GM21723 (cell line): ENCODE measurements at regions not wholly inside any gene's neighbourhood (a gene's known extent, or its start where the extent isn't known, plus 50 kb on each side); places are given as distances from the start of the nearest gene placed in this dataset.

Experiments used
- ATAC-seq: cut with Tn5 transposase; IDR thresholded peaks from one replicate; pipeline ENCODE4 v1.9.1; 2021; ENCODE audit warnings: mild to moderate bottlenecking, moderate library complexity; ENCODE audit not compliant: unreplicated experiment

DNA sequence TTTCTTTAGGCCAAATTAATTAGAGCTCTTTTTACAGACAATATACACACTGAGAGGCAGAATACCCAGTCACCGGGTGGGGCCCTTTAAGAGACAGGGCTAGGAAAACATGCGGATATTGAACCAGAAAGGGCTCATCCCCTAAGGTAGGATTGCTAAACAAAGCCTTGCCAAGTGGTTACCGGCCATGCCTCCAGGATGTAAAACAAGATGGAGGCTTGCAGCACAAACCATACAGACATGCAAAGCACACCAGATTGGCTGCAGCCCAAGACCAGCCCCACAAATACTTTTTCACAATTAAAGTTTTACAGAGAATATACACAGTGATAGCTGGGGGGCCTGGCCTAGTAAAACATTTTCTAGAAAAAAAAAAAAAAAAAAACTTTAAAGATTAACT lies 210.0 kb downstream of the KLHL4 start:
- ATAC-seq = no peak

DNA sequence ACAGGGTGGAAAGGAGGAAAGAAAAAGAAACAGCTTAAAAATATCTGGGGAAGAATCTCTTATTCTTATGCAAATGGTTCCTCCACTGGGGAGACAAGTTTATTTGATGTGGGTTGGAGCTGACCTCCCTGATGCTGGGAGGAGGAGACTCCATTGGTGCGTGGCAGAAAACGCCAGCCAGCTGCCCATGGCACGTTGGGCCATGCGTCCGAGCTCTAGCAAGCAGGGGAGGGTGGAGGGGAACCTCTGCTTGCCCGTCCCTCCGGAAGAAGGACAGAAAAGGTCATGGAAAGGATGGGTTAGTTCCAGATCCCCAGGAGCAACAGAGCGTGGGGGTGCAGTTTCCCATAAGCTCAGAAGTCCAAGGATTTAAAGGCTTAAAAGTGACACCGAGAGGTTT lies 210.4 kb downstream of the KLHL4 start:
- no peak for ATAC-seq

GRCh38 chrX:87728459-87728858 lies 210.9 kb downstream of the KLHL4 start:
- ATAC-seq = no peak

GRCh38 chrX:87732133-87732532 lies 214.5 kb downstream of the KLHL4 start:
- ATAC-seq = no peak

DNA sequence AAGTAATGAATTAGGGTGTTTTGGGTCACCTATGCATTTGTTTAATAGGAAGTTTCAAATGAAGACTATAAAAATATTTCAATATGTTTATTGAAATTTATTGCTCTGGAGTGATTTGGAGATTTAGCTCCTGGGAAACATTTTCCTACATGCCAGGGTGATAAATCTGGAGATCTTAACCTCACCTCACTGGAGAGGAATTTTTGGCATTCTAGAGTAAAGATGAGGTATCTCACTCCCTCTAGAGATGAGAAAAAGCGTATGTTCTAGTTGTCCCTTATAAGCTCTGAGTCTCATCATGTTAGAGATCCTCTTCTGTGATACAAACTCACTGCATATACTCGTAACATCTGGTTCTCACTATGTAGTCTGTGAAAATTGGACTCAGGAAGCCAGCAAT lies 219.0 kb downstream of the KLHL4 start:
- ATAC-seq = no peak

DNA sequence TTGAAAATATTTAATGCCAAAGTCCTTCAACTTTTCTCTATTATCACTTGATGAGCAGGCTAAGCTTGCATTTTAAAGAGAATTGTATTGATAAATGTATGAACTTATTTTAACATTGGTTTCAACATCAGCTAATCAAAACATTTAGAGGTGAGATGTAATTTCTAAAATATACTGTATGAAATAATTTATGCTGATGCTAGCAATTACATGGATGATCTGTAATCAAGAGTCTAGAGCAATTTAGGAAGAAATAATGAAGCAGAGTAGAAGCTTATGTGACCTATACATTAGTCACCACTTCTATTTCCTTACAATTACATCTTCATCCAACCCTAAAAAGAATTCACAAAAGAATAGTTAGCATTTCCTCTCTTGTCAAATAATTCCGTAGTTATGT lies 226.8 kb downstream of the KLHL4 start:
- no peak for ATAC-seq

DNA sequence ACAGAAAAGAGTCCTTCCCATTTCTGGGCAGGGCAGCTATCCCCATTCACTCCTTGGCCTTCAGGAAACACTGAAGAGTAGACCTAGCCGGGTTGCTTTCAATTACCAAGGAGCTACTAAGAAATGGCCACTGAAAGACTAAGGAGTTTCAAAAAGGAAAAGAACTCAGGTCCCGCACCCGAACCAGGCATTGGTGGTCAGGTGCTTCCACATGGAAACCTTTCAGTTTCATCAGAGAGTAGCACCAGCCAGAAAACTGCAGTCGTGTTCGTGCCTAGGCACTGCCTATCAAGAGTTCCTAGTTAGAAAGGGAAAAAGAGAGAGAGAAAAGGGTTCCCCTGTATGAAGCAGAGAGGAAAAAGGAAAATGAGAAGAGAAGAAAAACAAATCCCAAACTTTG lies 237.9 kb downstream of the KLHL4 start:
- ATAC-seq = no peak

GRCh38 chrX:87788976-87789375 lies 271.4 kb downstream of the KLHL4 start:
- ATAC-seq = no peak

DNA sequence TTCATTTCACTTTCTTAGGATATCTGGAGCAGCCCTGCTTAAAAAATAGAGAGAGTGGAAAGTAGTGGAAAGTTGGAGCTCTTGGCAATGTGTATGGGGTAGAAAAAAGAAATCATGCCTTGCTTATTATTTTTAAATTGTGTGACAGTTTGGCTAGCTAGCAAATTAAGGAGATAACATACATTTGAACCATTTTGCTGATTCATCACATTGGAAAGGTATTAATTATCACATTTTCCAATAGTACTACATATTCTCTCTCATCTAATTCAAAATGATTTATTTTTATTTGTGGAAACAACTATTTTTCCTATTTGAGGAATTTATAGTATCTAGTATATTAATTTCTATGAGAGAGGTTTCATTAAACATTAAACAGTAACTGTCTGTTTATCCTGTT lies 280.4 kb downstream of the KLHL4 start:
- no peak for ATAC-seq

DNA sequence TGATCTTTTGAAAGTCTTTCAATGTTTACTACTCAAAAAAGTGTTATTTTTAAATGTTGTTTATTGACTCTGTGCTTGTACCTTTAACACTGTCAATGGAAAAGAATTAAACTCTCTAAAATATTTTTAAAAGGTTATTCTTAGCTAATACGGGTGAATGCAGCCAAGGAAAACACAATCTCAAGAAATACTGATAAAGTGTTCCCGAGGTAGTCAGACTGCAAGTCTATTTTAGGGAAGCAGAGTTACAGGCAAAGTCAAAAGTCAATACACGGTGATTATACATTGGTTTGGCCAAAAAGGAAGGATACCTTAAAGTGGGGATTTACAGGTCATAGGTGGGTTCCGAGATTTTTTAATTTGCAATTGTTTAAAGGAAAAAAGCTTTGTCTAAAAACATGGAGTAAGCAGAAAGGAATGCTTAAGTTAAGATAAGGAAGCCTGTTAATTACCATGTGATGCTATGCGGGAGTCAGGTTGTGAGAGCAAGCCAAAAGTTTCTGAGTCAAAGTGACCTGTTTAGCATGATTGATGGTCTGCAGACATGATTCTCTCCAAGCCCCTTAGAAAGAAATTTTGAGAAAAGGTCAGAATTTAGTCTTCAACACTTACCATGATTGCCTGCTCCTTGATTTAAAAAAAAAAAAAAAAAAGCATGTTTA lies 288.4 kb downstream of the KLHL4 start:
- no peak for ATAC-seq

DNA sequence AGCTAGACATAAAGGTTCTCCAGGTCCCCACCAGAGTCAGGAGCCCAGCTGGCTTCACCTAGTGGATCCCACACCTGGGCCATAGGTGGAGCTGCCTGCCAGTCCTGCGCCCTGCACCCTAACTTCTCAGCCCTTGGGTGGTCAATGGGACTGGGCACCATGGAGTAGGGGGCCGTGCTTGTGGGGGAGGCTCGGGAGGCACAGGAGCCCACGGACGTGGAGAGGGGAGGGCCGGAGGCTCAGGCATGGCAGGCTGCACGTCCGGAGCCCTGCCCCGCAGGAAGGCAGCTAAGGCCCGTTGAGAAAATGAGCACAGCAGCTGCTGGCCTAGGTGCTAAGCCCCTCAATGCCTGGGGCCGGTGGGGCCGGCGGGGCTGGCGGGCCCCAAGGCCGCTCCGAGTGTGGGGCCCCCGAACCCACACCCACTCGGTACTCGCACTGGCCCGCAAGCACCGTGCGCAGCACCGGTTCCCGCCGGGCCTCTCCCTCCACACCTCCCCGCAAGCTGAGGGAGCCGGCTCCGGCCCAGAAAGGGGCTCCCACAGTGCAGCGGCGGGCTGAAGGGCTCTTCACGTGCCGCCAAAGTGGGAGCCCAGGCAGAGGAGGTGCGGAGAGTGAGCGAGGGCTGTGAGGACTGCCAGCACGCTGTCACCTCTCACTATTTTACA lies 291.1 kb downstream of the KLHL4 start:
- no peak for ATAC-seq

GRCh38 chrX:87813566-87813965 lies 296.0 kb downstream of the KLHL4 start:
- no peak for ATAC-seq

DNA sequence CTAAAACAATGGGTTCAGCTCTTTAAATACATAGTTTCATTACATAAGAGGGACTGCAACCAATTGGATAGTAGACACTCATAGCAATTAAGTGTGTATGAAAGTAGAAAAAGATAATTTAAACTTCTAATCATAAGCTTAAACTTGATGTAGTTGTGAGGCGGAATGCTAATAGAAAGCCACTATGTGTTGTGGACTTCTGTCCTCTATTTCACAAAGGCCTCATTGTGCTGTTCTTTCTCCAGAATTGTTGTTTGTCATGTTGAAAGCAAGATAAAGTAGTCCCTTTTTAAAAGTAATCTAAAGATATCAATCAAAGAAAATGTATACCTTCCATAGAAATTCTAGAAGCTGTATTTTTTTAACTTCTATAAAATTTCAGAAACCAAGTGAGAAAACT lies 329.4 kb downstream of the KLHL4 start:
- ATAC-seq = no peak

DNA sequence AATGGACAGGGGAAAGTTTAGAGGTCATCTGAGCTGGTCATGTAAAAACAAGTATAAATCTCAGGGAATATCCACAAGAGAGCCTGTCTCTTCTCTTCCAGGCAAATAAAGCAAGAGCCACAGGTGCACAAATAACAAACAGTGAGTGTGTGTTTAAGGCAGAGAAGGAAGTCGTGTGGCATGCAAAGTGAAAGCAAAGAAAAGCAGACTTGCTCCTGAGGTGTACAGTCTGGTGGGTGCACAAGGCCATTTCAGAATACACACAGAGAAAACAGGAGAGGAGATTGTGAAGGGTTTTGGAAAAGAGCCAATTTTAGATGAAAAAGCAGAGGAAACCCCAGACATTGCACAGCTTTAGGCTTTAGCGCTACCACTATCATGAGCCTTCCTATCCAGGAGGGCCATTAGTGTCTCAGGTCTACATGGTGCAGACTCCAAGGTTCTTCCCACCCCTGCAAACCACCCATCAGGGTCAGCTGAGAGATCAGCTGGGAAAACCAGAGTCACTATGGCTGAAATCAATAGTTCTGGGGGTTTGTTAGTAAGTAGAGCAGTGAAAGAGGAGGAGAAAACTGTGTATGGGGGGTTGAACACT lies 355.8 kb downstream of the KLHL4 start:
- ATAC-seq = no peak

- no peak for ATAC-seq
These were observed 356.4 kb downstream of the KLHL4 start for GRCh38 chrX:87874043-87874442.

GRCh38 chrX:87878926-87879325 lies 361.3 kb downstream of the KLHL4 start:
- no peak for ATAC-seq

DNA sequence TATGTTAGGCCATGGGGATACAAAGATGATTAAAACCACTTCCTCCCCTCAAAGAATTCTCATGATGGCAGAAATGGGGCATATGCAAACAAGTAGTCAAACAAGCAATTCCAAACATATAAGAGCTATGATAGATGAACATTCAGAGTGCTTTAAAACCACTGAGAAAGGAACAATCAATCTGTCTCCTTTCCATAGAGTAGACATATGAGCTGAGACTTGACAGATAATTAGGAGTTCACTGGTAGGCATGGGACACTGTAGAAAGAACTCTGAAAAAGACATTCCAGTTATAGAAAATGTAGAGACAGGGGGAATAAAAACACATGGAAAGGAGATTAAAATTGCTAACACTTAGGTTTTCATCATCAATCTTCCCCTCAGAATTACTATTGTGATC lies 372.8 kb downstream of the KLHL4 start:
- ATAC-seq = no peak

DNA sequence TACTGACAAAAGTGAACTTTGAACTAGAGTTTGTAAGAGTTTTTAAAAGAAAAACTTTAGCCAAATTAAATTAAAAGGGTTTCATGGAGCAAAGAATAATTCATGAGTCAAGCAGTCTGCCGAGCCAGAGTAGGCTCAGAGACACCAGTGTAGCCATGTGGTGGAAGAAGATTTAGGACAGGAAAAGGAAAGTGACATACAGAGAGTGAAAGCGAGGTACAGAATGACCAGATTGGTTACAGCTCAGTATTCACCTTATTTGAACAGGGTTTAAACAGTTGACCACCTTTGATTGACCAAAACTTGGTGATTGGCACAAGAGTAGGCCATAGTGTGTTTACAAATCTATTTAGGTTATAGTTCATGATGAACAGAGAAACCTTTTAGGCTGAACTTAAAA lies 377.8 kb downstream of the KLHL4 start:
- no peak for ATAC-seq

- no peak for ATAC-seq
These were observed 378.5 kb downstream of the KLHL4 start for GRCh38 chrX:87896057-87896456.

DNA sequence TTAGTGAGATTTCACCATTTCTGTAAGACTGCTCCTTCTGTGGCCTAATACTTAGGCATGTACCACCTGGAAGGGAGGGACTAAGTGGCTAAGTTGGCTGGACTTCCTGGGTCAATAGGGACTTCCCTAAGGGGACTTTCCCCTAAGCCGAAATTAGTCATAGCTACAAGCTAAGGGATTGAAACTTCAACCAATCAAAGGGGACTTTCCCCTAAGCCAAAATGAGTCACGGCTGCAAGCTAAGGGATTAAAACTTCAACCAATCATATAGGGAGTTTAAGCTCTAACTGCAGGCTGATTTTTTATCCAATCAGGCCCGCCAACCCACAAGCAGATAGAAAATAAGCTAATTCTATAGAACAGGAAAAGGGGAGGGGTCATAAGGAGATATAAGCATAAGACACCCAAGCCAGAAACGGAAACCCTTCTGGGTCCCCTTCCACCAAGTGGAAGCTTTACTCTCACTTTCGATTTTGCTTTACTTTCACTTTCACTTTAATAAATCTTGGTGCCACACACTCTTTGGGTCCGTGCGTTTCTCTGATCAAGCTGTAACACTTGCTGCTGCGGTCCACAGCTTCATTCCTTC lies 382.8 kb downstream of the KLHL4 start:
- ATAC-seq = peak; percentile 69

DNA sequence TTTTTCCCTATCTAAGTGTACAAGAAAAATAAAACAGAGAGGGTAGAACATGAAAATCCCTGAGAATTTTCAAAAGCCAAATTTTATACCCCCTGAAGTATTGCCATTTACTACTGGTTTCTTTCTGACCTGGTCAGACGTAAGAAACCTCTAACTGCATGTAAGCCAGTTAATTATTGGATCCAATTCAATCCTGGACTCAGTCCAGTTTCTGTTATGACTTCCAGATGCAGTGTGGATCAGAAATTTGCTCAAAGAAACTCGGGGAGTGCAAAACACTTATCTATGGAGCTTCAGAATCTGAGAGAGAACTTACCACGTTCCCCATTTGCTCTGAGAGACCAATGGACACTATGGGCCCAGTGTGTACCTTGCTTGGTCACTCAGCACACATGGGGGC lies 383.5 kb downstream of the KLHL4 start:
- ATAC-seq = no peak

DNA sequence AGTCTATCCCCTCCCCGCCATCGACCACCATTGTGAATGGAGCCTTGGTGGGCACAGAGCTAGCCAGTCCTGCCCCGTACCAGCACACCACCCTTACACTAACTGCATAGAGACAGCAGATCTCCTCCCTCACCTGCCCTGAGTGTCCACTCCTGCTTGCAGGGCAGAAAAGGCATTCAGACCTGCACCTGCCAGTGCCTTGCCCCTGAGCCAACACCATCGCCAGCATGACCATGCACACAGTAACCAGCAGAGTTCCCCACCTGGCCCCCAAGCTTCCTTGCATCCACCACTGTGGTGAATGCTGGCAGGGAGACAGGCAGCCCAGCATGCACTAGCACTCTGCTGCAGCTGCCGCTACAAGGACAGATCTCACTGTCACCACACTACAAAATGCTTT lies 397.1 kb downstream of the KLHL4 start:
- ATAC-seq = no peak
